ENCODE measurements at regions not wholly inside any gene's neighbourhood (a gene's known extent, or its start where the extent isn't known, plus 50 kb on each side); places are given as distances from the start of the nearest gene placed in this dataset.
"Not testable (repeated sequence)": the region's sequence is repeated elsewhere in the genome, so short reads cannot be mapped to it uniquely, and the experiment has no call there.

DNA sequence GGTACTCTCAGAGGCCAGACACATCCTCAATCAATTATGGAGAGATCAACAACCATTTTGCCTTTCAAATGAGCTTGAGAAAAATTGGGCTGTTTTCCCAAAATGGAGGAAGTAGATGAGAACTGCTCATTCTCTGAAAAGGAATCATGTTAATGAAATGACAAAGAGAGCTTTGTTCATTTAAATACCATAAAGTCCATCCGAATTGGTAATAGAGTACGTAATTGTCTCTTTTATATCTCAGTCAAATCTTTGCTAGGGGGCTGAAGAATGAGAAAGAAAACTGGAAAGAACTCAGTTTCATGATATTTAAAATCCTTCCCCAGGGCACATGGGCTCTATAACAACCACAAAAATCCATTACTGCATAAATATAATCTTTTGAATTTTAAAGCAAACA is 395.6 kb upstream of the FRG2C start:
- no CpG with 5 or more reads among the region's 2 CpGs for WGBS
- not testable (repeated sequence) for H3K9ac ChIP-seq (ENCODE audit: low read length)

DNA sequence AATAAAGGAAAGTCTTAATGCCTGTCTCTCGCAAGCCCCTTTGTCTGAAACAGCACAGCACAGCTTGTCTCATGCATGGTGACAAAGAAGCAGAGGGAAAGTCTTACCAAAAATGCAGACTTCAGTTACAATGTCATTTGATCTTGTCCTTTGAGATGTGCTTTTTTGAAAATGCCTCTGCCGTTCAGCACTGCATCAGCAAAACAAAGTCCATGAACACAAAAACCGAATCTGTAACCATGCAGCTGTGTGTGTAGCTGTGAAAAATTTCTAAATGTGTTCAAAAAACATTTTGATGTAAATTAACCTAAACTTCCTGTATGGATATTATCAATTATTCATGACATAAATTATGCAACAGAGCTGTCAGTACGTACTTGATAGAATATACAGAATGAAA is 391.9 kb upstream of the FRG2C start:
- H2BK120ac ChIP-seq (ENCODE audit: low read depth, low read length); H3K9me3 ChIP-seq (ENCODE audit: control insufficient read depth, low read length); H3K9ac ChIP-seq (ENCODE audit: low read length); H4K8ac ChIP-seq (ENCODE audit: low read length); H3K4ac ChIP-seq (ENCODE audit: low read depth in 1 of 2, low read length in 2 of 2); H2BK12ac ChIP-seq (ENCODE audit: low read length in 2 of 2); H3K4me3 ChIP-seq (ENCODE audit: insufficient read depth in 1 of 2, low read depth in 1 of 2, low read length in 2 of 2); H3K18ac ChIP-seq (ENCODE audit: low read depth in 1 of 2, low read length in 2 of 2); DNase-seq; H3K4me1 ChIP-seq (ENCODE audit: control insufficient read depth, insufficient read depth, low read depth, low read length); H3K79me1 ChIP-seq (replicated peaks; ENCODE audit: low read length, poor library complexity, severe bottlenecking); H2BK5ac ChIP-seq (ENCODE audit: low read depth, low read length, poor library complexity, severe bottlenecking); H3K4me2 ChIP-seq (ENCODE audit: low read length, poor library complexity, severe bottlenecking); H3K14ac ChIP-seq (ENCODE audit: low read length in 2 of 2); H3K36me3 ChIP-seq (ENCODE audit: control insufficient read depth in 1 of 2, insufficient read depth in 2 of 2, low read depth in 1 of 2, low read length in 2 of 2); H2AFZ ChIP-seq (ENCODE audit: low read depth, low read length); H3K23ac ChIP-seq (ENCODE audit: low read length in 2 of 2); H2BK15ac ChIP-seq (ENCODE audit: low read depth, poor library complexity, severe bottlenecking); H3K27ac ChIP-seq (ENCODE audit: low read length, poor library complexity, severe bottlenecking); H2AK5ac ChIP-seq (ENCODE audit: low read length, severe bottlenecking); H3K27me3 ChIP-seq (ENCODE audit: control insufficient read depth in 1 of 2, insufficient read depth in 1 of 2, low read length in 2 of 2); H4K91ac ChIP-seq (ENCODE audit: low read length): not testable (repeated sequence)
- 100% methylated on average over 3 of the region's 4 CpGs for WGBS

More for the DNA sequence above, 395.6 kb upstream of the FRG2C start:
- not testable (repeated sequence) for H3K4ac ChIP-seq (ENCODE audit: low read depth in 1 of 2, low read length in 2 of 2); H2AK5ac ChIP-seq (ENCODE audit: low read length, severe bottlenecking); H4K91ac ChIP-seq (ENCODE audit: low read length); H3K9me3 ChIP-seq (ENCODE audit: control insufficient read depth, low read length); H3K14ac ChIP-seq (ENCODE audit: low read length in 2 of 2); H3K27ac ChIP-seq (ENCODE audit: low read length, poor library complexity, severe bottlenecking); H3K79me1 ChIP-seq (replicated peaks; ENCODE audit: low read length, poor library complexity, severe bottlenecking); H2BK12ac ChIP-seq (ENCODE audit: low read length in 2 of 2); H3K23ac ChIP-seq (ENCODE audit: low read length in 2 of 2); H3K36me3 ChIP-seq (ENCODE audit: control insufficient read depth in 1 of 2, insufficient read depth in 2 of 2, low read depth in 1 of 2, low read length in 2 of 2); H3K18ac ChIP-seq (ENCODE audit: low read depth in 1 of 2, low read length in 2 of 2); H3K4me1 ChIP-seq (ENCODE audit: control insufficient read depth, insufficient read depth, low read depth, low read length); H3K4me2 ChIP-seq (ENCODE audit: low read length, poor library complexity, severe bottlenecking); H3K4me3 ChIP-seq (ENCODE audit: insufficient read depth in 1 of 2, low read depth in 1 of 2, low read length in 2 of 2); H2BK120ac ChIP-seq (ENCODE audit: low read depth, low read length); H4K8ac ChIP-seq (ENCODE audit: low read length); H2BK15ac ChIP-seq (ENCODE audit: low read depth, poor library complexity, severe bottlenecking); DNase-seq; H2BK5ac ChIP-seq (ENCODE audit: low read depth, low read length, poor library complexity, severe bottlenecking); H2AFZ ChIP-seq (ENCODE audit: low read depth, low read length)
- H3K27me3 ChIP-seq (ENCODE audit: control insufficient read depth in 1 of 2, insufficient read depth in 1 of 2, low read length in 2 of 2), result peaks cover 0 to 22% of the 10 kb centered on the region in 2 experiments

DNA sequence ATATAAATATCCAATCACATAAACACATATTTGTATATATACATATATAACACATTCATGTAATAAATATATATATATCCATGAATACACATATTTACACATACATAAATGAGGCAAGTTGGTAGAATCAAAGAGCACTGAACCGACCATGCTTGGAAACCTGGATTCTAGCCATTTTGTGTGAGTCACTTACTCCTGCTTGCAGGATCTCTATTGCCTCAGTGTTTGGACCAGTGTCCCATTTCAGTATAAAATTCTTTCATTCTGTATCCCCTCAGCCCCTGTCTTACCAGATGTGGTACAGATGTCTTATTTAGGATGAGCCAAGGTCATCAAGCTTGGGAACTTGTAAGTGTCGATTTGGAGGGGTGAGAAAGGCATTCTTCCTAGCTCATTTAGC is 391.4 kb upstream of the FRG2C start:
- no peak overlapping the region for H3K4ac ChIP-seq (ENCODE audit: low read depth in 1 of 2, low read length in 2 of 2)
- H2BK12ac ChIP-seq (ENCODE audit: low read length in 2 of 2), result no peak overlapping the region

DNA sequence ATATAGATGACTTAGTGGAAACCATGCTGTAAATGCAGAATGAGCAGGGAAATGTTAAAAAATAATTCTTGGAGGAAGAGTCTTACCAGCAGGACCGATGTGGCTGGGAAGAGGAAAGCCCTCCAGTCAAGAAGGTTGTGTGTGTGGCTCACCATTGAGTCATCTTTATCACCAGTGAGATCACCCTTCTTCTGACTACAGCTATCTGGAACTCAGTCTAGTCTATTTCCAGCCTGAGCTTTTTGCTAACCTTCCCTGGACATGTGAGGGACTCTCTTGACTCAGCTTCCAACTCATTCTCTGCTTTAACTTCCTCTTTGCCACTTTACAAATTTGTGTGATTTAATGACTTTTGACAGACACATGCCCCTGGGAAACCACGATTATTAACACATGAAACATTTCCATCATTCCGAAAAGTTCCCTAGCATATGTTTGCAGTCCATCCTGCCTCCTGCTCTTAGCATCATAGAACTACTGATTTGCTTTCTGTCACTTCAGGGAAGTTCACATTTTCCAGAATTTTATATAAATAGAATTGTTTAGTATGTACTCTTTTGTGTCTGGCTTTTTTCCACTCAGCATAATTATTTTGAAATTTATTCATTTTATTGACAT is 378.5 kb upstream of the FRG2C start:
- H3K4me3 ChIP-seq (ENCODE audit: insufficient read depth in 1 of 2, low read depth in 1 of 2, low read length in 2 of 2); H2AFZ ChIP-seq (ENCODE audit: low read depth, low read length); H3K23ac ChIP-seq (ENCODE audit: low read length in 2 of 2); H3K4me1 ChIP-seq (ENCODE audit: control insufficient read depth, insufficient read depth, low read depth, low read length); H2BK120ac ChIP-seq (ENCODE audit: low read depth, low read length); H3K18ac ChIP-seq (ENCODE audit: low read depth in 1 of 2, low read length in 2 of 2); H3K27ac ChIP-seq (ENCODE audit: low read length, poor library complexity, severe bottlenecking); H2BK15ac ChIP-seq (ENCODE audit: low read depth, poor library complexity, severe bottlenecking); H2BK12ac ChIP-seq (ENCODE audit: low read length in 2 of 2); H3K36me3 ChIP-seq (ENCODE audit: control insufficient read depth in 1 of 2, insufficient read depth in 2 of 2, low read depth in 1 of 2, low read length in 2 of 2); H3K4ac ChIP-seq (ENCODE audit: low read depth in 1 of 2, low read length in 2 of 2); H2BK5ac ChIP-seq (ENCODE audit: low read depth, low read length, poor library complexity, severe bottlenecking); H3K4me2 ChIP-seq (ENCODE audit: low read length, poor library complexity, severe bottlenecking); H4K8ac ChIP-seq (ENCODE audit: low read length); H2AK5ac ChIP-seq (ENCODE audit: low read length, severe bottlenecking); H4K91ac ChIP-seq (ENCODE audit: low read length); H3K14ac ChIP-seq (ENCODE audit: low read length in 2 of 2); H3K9ac ChIP-seq (ENCODE audit: low read length); H3K9me3 ChIP-seq (ENCODE audit: control insufficient read depth, low read length); H3K79me1 ChIP-seq (replicated peaks; ENCODE audit: low read length, poor library complexity, severe bottlenecking): not testable (repeated sequence)
- H3K27me3 ChIP-seq (ENCODE audit: control insufficient read depth in 1 of 2, insufficient read depth in 1 of 2, low read length in 2 of 2), result peaks cover 0 to 31% of the 10 kb centered on the region in 2 experiments
- DNase-seq, result peak; percentile 66
- 2% methylated on average over 3 of the region's 3 CpGs for WGBS

More for the DNA sequence above, 391.4 kb upstream of the FRG2C start:
- H3K23ac ChIP-seq (ENCODE audit: low read length in 2 of 2), result no peak overlapping the region
- H3K9ac ChIP-seq (ENCODE audit: low read length), result no peak overlapping the region
- no peaks in the 10 kb centered on the region for H3K79me1 ChIP-seq (replicated peaks; ENCODE audit: low read length, poor library complexity, severe bottlenecking)
- H2AK5ac ChIP-seq (ENCODE audit: low read length, severe bottlenecking), result no peak overlapping the region
- H2AFZ ChIP-seq (ENCODE audit: low read depth, low read length), result no peak overlapping the region
- DNase-seq, result peak; percentile 1
- no peaks in the 10 kb centered on the region for H3K36me3 ChIP-seq (ENCODE audit: control insufficient read depth in 1 of 2, insufficient read depth in 2 of 2, low read depth in 1 of 2, low read length in 2 of 2)
- H2BK15ac ChIP-seq (ENCODE audit: low read depth, poor library complexity, severe bottlenecking), result no peak overlapping the region
- no peak overlapping the region for H3K4me2 ChIP-seq (ENCODE audit: low read length, poor library complexity, severe bottlenecking)
- H2BK120ac ChIP-seq (ENCODE audit: low read depth, low read length), result no peak overlapping the region
- H3K27ac ChIP-seq (ENCODE audit: low read length, poor library complexity, severe bottlenecking), result no peak overlapping the region
- H3K18ac ChIP-seq (ENCODE audit: low read depth in 1 of 2, low read length in 2 of 2), result no peak overlapping the region
- no peak overlapping the region for H4K91ac ChIP-seq (ENCODE audit: low read length)
- H3K9me3 ChIP-seq (ENCODE audit: control insufficient read depth, low read length), result no peaks in the 10 kb centered on the region
- WGBS, result 63% methylated on average over 1 of the region's 2 CpGs
- H2BK5ac ChIP-seq (ENCODE audit: low read depth, low read length, poor library complexity, severe bottlenecking), result no peak overlapping the region
- no peak overlapping the region for H3K4me3 ChIP-seq (ENCODE audit: insufficient read depth in 1 of 2, low read depth in 1 of 2, low read length in 2 of 2)
- peaks cover 0 to 4% of the 10 kb centered on the region in 2 experiments for H3K27me3 ChIP-seq (ENCODE audit: control insufficient read depth in 1 of 2, insufficient read depth in 1 of 2, low read length in 2 of 2)
- H3K14ac ChIP-seq (ENCODE audit: low read length in 2 of 2), result no peak overlapping the region
- H3K4me1 ChIP-seq (ENCODE audit: control insufficient read depth, insufficient read depth, low read depth, low read length), result no peaks in the 10 kb centered on the region
- H4K8ac ChIP-seq (ENCODE audit: low read length), result no peak overlapping the region

Data from mesenchymal stem cell (in vitro differentiated cells and primary cell).